GM18507 (cell line): ENCODE measurements at regions not wholly inside any gene's neighbourhood (a gene's known extent, or its start where the extent isn't known, plus 50 kb on each side); places are given as distances from the start of the nearest gene placed in this dataset.

ENCODE experiments used
- DNase-seq: peaks from one replicate; pipeline ENCODE4 v3.0.0; 2011; ENCODE audit warnings: low read depth; ENCODE audit not compliant: insufficient read length; ENCODE audit errors: extremely low spot score
- FAIRE-seq: peaks from 2 replicates; lab custom pipeline; 2011; peaks lifted over from hg19 to GRCh38; lab: Jason Lieb, UNC

- DNase-seq: no peak
Observed at GRCh38 chr2:238557431-238557830, 130.7 kb downstream of the ASB1 start.

GRCh38 chr2:238557936-238558335 is 131.2 kb downstream of the ASB1 start:
- DNase-seq (no peak), FAIRE-seq (no peak)

More at GRCh38 chr2:238557431-238557830, 130.7 kb downstream of the ASB1 start:
- FAIRE-seq: no peak

GRCh38 chr2:238558456-238559099 is 131.9 kb downstream of the ASB1 start:
- FAIRE-seq (no peak), DNase-seq (no peak)

GRCh38 chr2:238560234-238560633 is 133.5 kb downstream of the ASB1 start:
- DNase-seq: no peak
- no peak for FAIRE-seq

- DNase-seq: no peak
- FAIRE-seq: no peak
Observed at GRCh38 chr2:238561230-238561629, 134.5 kb downstream of the ASB1 start.

GRCh38 chr2:238562446-238562845 is 135.7 kb downstream of the ASB1 start:
- DNase-seq (no peak), FAIRE-seq (no peak)

- FAIRE-seq: no peak
- DNase-seq: no peak
Observed at GRCh38 chr2:238563551-238563950, 136.8 kb downstream of the ASB1 start.

GRCh38 chr2:238564286-238564920 is 137.7 kb downstream of the ASB1 start:
- no peak for FAIRE-seq
- DNase-seq: no peak

- FAIRE-seq (no peak), DNase-seq (no peak)
Observed at GRCh38 chr2:238565031-238565430, 138.3 kb downstream of the ASB1 start.

- no peak for FAIRE-seq
- no peak for DNase-seq
Observed at GRCh38 chr2:238566001-238566645, 139.4 kb downstream of the ASB1 start.

- no peak for DNase-seq
Observed at GRCh38 chr2:238567067-238567855, 140.5 kb downstream of the ASB1 start.

GRCh38 chr2:238567996-238568395 is 141.3 kb downstream of the ASB1 start:
- FAIRE-seq: no peak
- DNase-seq: no peak

More at GRCh38 chr2:238567067-238567855, 140.5 kb downstream of the ASB1 start:
- FAIRE-seq: no peak

- FAIRE-seq (no peak), DNase-seq (no peak)
Observed at GRCh38 chr2:238568455-238569440, 142.0 kb downstream of the ASB1 start.

GRCh38 chr2:238569507-238570195 is 142.9 kb downstream of the ASB1 start:
- no peak for DNase-seq
- FAIRE-seq: no peak

GRCh38 chr2:238570391-238570790 is 143.7 kb downstream of the ASB1 start:
- DNase-seq (no peak), FAIRE-seq (no peak)

- no peak for DNase-seq
- FAIRE-seq: no peak
Observed at GRCh38 chr2:238570926-238571325, 144.2 kb downstream of the ASB1 start.

- DNase-seq (no peak), FAIRE-seq (no peak)
Observed at GRCh38 chr2:238571661-238572372, 145.1 kb downstream of the ASB1 start.
